HL-60 (cell line): ENCODE measurements at regions not wholly inside any gene's neighbourhood (a gene's known extent, or its start where the extent isn't known, plus 50 kb on each side); places are given as distances from the start of the nearest gene placed in this dataset.

Experiments used
- DNase-seq, 2 experiments: peaks; one replicate each; pipeline ENCODE4 v3.0.0-alpha.2; 2010 to 2020; ENCODE audit warnings: low read depth in 1 of 2, low spot score in 1 of 2
- H3K27ac ChIP-seq: fragments of 250-450 bp; sonication (Bioruptor Pico); replicated peaks from 2 replicates; pipeline ENCODE4 v1.5.1; 2020; ENCODE audit warnings: mild to moderate bottlenecking, moderate library complexity
- H3K27me3 ChIP-seq: fragments of 250-450 bp; sonication (Bioruptor Pico); 2 replicates; pipeline ENCODE4 v1.5.1; 2021; ENCODE audit warnings: mild to moderate bottlenecking, moderate library complexity; ENCODE audit not compliant: insufficient read depth, poor library complexity, severe bottlenecking
- H3K4me3 ChIP-seq: replicated peaks from 2 replicates; pipeline ENCODE4 v1.5.1; 2011; ENCODE audit warnings: mild to moderate bottlenecking, control low read depth, low read length; ENCODE audit not compliant: insufficient read depth
- CTCF ChIP-seq: IDR thresholded peaks from one replicate; pipeline ENCODE4 v1.5.1; 2011; ENCODE audit warnings: low read length, control low read depth, inconsistent platforms; ENCODE audit not compliant: insufficient read depth
- GABPA ChIP-seq: IDR thresholded peaks from 2 replicates; pipeline ENCODE4 v1.6.1; 2012; ENCODE audit warnings: low read depth
- POLR2AphosphoS5 ChIP-seq: IDR thresholded peaks from 2 replicates; pipeline ENCODE4 v1.6.1; 2012; ENCODE audit warnings: low read depth
- SPI1 ChIP-seq: IDR thresholded peaks from 2 replicates; pipeline ENCODE4 v1.6.1; 2012; ENCODE audit warnings: low read depth, mild to moderate bottlenecking, borderline replicate concordance
- TF ChIP-seq, protein P1 (sequence below): IDR thresholded peaks from 2 replicates; pipeline ENCODE4 v1.6.1; 2012; ENCODE audit warnings: low read depth; ENCODE audit not compliant: insufficient replicate concordance

DNA sequence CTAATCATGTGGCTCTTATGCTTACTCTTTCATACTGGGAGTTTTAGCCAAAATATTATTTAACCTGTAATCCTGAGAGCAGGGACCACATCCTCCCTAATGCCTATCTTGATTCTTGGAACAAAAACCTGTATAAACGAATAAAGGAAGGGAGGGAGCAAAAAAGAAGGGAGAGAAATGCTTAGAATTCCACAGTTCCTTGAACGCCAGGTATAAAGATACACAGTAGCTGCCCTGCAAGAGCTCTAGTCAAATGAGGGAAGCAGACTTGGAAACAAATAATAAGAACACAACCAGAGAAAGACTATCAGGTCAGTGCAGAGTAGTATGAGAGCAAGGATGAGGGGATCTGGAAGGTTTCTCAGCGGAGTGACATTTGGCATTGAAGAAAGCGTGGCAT, 116.3 kb downstream of the SLC30A10 start:
- no peak for DNase-seq
- no peak for TF ChIP-seq POLR2AphosphoS5
- no peak for TF ChIP-seq GABPA
- TF ChIP-seq, protein P1, sequence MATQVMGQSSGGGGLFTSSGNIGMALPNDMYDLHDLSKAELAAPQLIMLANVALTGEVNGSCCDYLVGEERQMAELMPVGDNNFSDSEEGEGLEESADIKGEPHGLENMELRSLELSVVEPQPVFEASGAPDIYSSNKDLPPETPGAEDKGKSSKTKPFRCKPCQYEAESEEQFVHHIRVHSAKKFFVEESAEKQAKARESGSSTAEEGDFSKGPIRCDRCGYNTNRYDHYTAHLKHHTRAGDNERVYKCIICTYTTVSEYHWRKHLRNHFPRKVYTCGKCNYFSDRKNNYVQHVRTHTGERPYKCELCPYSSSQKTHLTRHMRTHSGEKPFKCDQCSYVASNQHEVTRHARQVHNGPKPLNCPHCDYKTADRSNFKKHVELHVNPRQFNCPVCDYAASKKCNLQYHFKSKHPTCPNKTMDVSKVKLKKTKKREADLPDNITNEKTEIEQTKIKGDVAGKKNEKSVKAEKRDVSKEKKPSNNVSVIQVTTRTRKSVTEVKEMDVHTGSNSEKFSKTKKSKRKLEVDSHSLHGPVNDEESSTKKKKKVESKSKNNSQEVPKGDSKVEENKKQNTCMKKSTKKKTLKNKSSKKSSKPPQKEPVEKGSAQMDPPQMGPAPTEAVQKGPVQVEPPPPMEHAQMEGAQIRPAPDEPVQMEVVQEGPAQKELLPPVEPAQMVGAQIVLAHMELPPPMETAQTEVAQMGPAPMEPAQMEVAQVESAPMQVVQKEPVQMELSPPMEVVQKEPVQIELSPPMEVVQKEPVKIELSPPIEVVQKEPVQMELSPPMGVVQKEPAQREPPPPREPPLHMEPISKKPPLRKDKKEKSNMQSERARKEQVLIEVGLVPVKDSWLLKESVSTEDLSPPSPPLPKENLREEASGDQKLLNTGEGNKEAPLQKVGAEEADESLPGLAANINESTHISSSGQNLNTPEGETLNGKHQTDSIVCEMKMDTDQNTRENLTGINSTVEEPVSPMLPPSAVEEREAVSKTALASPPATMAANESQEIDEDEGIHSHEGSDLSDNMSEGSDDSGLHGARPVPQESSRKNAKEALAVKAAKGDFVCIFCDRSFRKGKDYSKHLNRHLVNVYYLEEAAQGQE, result no peak
- TF ChIP-seq SPI1, result no peak
- TF ChIP-seq CTCF, result no peak
- Histone ChIP-seq H3K27ac (no peak overlapping the region), H3K27me3 (peaks cover 3% of the 10 kb centered on the region), H3K4me3 (no peak overlapping the region)

- TF ChIP-seq SPI1 (no peak), CTCF (no peak), GABPA (no peak), POLR2AphosphoS5 (no peak)
- TF ChIP-seq, protein P1, result no peak
- no peak overlapping the region for H3K4me3 ChIP-seq
- H3K27me3 ChIP-seq, result peaks cover 3% of the 10 kb centered on the region
- no peak overlapping the region for H3K27ac ChIP-seq
- no peak for DNase-seq
Measured at GRCh38 chr1:219810451-219810850, 117.9 kb downstream of the SLC30A10 start.

- Histone ChIP-seq H3K27me3 (peaks cover 3% of the 10 kb centered on the region), H3K27ac (no peak overlapping the region), H3K4me3 (no peak overlapping the region)
- no peak for DNase-seq
- TF ChIP-seq, protein P1, result no peak
- TF ChIP-seq SPI1 (no peak), CTCF (no peak), POLR2AphosphoS5 (no peak), GABPA (no peak)
Measured at GRCh38 chr1:219808790-219809189, 119.6 kb downstream of the SLC30A10 start.
